A172 (cell line): ENCODE measurements at regions not wholly inside any gene's neighbourhood (a gene's known extent, or its start where the extent isn't known, plus 50 kb on each side); places are given as distances from the start of the nearest gene placed in this dataset.
"Not testable (repeated sequence)": the region's sequence is repeated elsewhere in the genome, so short reads cannot be mapped to it uniquely, and the experiment has no call there.

Source experiments
- DNase-seq: peaks from one replicate; pipeline ENCODE4 v3.0.0-alpha.2; 2015; ENCODE audit warnings: low spot score

DNA sequence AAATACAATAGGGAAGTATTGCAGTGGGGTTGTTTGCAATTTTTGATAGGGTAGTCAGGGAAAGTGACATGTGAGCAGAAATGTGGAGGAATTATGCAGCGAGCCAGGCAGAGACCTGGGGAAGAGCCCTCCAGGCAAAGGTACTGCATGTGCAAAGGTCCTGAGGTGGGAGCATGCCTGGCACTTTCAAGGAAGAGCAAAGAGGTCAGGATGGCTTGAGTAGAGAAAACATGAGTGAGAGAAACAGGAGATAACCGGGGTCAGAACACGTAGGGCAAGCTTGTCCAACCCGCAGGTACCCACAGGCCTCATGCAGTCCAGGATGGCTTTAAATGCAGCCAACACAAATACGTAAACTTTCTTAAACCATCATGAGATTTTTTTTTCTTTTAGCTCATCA, 71.0 kb downstream of the COQ2 start:
- DNase-seq = no peak

DNA sequence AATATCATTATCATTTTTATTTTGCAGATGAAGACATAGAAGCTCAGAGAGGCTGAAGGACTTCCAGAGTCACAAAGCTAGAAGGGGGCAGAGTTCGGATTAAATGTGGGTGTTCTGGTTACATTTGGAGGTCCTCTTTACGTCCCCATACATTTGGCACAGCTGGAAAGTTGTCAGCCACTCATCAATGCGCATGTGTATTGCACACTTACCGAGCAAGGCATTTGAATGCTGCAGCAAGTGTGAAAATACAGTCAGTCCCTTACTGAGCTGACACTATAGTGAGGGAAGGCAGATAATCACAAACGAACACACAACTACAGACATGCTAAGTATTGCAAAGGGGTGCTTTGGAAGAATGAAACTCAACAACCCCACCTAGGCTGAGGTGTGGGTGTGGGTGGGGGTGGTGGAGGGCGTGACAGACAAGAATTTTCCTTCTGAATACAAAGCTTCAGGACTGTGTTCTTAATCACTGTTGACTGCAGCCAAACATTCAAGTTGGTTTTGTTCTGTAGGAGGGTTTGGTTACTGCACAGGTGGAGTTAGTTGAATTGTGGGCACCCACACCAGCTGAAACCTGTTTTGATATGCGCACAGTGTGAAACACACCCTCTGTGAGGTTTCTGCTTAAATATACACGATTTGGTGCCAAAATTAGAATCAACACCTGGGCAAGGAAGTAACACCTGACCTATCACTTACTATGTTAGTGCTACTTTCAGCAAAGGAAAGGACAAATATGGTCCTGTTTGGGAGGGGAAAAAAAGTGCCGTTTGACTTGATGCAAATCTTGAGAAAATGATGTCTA, 72.4 kb downstream of the COQ2 start:
- no peak for DNase-seq

DNA sequence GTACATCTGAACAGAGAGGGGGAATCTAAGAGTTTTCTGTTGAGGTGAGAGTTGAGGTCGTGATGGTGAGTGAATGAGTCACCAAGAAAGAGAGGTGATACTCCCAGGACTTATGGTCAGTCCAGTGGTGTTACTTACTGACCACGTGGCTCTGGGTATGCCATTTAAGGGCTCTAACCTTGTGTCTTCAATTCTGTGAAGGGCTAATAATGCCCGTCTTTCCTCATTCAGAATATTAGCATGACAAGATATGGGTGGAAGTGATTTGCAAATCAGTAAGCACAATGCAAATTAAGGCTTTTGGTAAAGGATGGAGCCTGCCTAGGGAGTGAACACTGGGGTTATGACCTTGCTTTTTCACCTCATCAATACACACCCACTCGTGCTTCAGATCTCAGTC, 75.2 kb downstream of the COQ2 start:
- DNase-seq = no peak

DNA sequence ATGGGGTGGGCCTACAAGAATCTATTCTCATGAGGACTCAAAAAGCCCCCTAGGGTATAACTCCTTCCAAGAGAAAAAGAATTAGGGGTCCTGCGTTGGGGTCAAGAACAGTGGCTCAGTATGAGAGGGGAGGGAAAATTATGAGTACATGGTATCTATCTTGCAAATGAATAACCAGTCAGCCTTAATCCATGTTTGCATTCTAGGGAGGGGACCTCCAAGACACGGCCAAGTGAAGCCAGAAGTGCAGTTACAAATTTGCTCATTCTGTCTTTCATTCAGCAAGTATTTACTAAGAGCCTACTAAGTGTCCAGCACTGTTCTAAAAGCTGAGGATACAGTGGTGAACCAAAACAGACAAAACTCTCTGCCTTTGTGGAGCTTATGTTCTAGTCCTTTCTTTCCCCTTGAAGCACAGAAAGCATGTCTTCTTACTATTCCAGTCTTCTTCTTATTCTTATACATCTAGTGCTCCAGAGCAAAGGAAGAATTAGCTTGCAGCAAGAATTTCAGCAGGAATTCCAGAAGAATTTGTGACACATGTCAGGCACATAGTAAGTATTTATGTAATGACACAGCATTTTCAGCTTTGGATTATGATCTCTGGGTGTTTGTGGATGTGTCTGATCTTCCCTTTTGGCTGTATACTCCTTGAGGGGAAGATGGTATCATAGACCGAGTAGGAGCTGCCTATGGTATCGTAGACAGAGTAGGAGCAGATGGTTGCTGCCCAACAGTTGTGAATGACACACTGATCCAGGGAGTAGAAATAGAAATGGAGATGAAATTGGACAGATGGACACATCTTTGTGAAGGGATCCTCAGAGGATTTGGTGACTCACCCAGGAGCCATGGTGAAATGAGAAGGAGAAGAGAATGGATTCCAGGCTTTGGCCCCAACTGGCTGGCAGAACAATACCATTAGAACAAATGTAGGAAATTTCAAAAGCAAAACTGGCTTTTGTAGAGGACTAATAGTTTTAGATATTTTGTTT, 75.9 kb downstream of the COQ2 start:
- DNase-seq = no peak

DNA sequence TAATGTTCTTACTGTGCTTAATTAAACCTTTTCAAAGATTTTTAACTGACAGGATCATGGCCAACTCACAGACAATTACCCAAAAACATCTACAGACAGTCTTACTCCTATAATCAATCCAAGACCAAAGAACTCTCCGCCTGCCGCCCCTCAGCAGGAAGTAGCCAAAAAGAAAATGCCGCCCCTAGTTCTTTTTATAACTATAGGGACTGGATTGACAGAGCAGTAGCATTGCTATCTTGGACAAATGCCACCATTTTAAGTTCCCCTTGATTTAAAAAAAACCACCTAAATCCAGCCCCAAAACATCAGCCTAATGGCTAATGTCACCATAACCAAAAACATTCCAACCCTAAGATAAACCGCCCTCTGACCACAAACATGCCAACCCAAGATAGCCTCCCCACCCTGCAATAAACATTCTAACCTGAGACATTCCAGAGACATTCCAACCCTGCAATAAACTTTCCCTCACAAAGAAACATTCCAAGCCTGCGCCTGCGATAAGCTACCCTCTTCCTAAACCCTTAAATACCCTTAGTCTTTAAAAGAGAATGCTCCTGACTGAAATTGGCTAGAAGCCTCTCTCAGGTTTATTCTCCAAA, 77.0 kb downstream of the COQ2 start:
- DNase-seq = peak; percentile 95

DNA sequence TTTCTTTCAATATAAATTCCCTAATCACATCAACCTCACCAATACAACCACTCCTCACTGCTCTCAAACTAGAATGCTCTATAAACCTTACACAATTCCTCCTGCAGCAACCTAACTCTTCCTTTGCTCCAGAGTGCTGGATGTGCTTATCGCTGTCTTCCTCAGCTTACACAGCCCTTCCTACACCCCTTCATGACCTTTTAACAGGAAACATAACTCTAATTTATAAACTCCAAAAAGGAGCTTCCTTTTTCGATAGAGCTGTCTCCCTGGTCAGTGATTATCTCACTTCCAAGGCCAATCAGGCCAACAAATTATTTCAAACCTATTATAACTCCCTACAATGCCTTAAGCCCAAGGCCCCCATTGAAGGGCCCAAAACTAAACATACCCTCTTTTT, 78.8 kb downstream of the COQ2 start:
- DNase-seq = no peak

DNA sequence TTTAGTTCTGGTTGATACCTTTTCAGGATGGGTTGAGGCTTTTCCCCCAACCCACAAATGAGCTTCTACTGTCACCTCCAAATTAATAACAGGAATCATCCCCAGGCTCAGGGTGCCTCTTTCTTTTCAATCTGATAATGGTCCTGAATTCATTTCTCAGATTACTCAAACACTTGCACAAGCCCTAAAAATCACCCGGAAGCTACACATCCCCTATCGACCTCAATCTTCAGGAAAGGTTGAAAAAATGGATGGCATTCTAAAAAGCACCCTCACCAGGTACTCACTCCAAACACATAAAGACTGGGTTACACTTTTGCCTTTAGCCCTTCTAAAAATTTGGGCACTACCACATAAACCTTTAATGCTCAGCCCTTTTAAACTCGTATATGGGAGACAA, 79.9 kb downstream of the COQ2 start:
- no peak for DNase-seq

DNA sequence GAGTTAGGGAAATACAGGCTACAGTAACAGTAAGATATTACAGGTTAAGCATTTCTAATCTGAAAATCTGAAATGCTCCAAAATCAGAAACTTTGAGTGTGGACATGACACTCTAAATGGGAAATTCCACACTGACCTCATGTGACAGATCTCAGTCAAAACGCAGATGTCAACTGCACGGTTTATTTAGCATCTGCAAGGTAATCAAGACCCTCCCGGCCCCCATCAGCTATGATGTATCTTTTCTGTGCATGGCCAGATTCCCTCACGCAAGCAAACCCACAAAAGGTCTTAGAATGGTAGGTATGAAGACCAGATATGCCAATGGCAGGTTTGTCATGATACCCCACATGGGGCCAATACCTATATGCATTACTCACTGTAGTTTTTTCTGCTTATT, 82.8 kb downstream of the COQ2 start:
- DNase-seq = no peak

DNA sequence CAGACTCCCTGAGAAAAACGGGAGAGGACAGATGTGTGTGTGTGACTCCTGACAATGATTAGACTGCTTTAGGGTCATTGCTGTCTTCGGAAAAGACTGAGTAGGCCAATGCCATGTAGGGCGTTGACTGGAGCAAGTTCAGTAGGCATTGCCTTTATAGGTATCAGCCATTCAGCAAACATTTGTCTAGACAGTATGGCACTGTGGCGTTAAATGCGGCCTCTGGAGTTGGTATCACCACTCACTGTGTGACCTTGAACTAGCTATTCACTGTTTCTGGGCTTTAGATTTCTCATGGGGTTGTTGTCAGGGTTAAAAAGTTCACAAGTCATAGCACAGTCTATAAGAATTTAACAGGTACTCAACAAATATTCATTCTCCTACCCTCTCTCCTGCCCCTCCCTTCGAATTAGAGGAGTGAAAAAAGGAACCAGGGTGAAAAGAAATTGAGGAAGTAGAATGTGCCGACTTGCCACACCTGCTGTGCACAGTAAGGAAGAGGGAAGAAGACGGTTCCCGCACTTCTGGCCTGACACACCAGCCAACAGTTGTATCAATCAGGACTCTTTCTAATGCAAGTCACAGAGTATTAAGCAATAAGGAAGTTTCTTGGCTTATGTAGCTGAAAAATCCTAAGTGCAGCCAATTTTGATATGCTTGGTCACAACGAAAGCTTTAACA, 83.2 kb upstream of the PLAC8 start:
- no peak for DNase-seq

DNA sequence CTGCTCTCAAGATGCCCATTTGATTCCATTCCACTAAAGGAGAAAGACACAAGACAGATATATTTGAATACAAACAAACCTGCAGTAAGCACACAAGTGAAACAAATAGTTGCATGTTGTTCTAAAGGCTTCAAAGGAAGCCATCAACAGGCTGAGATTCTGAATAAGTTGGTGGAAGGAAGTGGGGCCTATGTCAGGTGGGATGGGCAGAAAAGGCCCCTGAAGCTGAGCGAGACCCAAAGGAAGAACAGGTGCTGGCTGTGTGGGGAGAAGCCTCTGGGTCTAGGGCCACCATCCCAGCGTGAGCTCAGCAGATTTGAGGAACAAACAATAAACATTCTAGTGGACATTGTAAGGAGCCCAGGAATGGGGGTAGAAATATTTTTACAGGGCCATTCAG, 82.4 kb upstream of the PLAC8 start:
- DNase-seq = no peak

DNA sequence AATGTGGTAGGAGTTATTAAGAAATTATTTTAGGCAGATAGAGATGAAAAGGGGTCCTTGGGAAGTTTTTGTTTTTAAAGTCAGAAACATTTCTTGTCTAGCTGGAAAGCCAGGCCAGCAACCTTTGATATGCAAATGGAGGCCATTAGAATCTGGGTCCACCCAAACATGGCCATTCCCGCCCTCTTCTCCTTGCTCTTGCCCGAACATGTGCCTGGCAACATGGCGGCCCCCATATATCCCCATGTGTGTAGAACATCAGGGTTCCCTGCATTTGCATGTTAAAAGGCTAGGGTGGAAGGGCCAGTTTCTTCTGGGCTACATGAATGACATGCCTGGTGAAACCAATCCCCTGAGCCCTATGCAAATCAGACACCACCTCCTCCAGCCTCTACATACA, 80.7 kb upstream of the PLAC8 start:
- DNase-seq = no peak

DNA sequence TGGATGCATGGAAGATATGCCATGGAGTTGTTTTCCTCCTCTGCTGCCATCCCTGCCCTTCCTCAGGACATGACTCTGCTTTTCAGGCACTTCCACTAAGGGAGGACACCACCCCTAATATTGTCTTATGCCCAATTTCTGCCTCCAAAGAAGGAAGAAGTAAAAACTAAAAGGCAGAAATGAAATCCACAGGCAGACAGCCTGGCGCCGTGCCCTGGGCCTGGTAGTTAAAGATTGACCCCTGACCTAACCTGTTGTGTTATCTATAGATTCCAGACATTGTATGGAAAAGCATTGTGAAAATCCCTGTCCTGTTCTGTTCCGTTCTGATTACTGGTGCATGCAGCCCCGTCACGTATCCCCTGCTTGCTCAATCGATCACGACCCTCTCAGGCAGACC, 80.1 kb upstream of the PLAC8 start:
- DNase-seq = not testable (repeated sequence)

DNA sequence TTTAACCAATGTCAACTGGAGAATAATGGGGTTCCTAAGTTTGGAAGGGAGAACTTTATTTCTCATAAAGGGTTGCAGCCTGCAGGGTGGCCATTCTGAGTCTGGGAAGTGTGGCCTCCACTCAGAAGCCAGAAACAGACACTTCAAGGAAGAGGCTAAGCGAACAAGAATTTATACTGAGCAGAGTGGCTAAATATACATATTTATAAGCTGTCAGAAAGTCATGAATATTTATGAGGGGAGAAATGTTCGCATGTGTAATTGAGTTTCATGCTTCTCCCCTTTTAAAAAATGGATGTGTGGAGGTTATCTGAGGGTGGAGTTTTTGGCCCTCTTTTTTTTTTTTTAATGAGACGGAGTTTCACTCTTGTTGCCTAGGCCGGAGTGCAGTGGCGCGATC, 78.1 kb upstream of the PLAC8 start:
- DNase-seq = no peak

DNA sequence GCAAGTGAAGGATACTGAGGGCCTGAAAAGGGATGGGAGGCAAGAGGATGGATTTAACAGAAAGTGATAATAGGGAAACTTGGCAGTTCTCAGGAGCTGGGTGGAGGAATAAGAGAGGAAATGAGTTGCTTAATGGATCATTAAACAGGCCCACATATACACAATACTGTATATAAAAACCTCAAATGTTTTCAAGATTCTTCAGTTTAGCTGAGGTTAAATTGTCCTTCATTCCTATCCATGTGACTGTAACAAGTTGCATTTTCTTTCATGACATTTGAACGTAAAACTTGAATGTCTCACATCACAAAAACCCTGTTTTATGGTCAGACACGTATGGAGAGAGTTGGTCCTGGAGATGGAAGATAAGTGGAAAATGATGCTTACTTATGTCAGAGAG, 76.5 kb upstream of the PLAC8 start:
- no peak for DNase-seq

DNA sequence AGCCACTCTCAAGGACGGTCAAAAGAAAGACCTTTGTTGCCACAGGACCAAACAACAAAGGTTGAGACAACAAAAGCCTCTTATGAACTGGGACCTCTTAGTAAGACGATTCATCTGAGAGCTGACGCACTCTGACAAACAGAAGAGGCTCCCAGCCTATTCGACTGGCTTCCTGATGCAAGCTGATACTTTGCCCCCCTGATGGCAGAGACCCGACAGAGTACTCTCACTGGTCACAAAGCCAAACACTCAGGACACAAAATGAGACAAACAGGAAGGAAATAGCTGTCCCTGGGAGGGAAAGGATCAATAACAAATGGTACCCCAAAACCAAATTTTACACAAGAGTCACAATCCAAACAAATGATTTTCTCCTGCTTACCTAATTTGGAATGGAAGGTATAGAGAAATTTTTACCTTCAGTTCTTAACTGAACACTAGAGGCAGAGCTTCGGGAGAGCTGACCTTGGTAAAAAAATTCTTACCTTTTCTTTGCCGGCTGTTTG, 75.2 kb upstream of the PLAC8 start:
- no peak for DNase-seq

DNA sequence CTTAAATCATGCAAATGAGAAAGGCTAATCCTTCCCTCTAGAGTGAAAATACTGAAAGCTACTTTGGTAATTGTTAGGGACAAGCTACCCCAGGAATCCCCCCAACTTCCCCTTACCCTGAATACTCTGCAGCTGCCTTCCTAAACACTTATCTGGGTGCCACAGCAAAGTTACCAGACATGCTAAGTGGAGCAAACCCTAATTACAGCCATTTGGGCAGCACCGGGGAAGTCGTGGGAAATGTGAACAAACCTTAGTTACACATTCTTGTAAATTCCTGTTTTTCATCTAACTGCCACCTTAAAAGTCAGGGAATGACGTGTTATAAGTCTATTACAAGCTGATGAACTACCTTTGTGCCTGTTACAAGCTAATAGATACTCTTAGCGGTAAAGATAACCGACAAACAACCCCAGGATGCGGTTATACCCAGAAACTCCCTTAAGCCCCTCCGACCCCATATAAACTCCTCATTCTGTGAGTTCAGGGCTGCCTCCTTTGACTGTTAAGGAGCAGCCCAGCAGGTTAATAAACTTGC, 66.0 kb upstream of the PLAC8 start:
- DNase-seq = no peak

DNA sequence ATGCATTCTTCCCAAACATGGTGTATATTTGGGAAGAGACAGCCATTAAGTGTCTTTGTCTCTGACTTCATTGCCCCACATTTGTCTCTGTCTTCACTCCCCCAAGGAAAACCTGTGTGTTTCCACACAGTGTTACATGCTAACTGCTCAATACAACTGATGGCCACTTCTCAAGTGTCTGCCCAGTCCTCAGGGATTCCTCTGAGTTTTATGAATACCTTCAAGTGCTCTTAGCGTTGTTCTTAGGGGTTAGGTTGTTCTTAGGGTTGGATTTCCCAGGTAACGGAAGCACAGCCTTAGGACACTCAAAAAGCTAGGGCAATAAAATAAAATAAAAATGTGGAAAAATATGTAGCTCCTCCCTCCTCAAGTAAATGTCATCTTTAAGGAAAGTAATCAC, 64.7 kb upstream of the PLAC8 start:
- DNase-seq = no peak

DNA sequence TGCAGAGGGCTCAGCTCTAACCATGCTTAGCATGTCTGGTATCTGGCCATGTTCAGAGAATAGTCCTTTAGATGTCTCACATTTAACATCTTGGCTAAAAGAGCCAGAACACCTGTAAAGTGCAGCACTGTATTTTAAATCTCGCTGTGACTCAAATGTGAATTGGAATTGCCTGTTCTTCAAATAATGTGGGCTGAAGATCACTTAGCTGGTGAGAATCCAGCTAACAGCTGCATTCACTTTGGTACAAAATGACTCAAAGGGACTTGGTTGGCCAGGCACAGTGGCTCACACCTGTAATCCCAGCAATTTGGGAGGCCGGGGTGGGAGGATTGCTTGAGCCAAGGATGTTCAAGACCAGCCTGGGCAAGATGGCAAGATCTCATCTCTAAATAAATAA, 63.5 kb upstream of the PLAC8 start:
- no peak for DNase-seq

DNA sequence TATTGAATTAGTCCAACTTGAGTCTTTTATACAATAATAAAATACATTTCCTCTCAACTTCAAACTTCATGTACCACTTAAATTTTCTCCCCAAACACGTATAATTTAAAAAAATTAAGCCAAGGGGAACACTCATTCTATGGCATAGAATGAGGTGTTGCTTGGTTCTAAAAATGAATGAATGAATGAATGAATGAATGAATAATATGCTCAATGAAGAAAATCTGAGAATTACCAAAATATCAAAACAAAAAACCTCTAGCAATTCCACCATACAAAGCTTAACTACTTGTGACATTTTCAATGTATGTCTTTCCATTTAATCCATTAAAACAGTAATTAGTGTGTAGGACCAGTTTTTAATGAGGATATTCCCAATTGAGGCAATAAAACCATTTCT, 62.7 kb upstream of the PLAC8 start:
- DNase-seq = no peak

DNA sequence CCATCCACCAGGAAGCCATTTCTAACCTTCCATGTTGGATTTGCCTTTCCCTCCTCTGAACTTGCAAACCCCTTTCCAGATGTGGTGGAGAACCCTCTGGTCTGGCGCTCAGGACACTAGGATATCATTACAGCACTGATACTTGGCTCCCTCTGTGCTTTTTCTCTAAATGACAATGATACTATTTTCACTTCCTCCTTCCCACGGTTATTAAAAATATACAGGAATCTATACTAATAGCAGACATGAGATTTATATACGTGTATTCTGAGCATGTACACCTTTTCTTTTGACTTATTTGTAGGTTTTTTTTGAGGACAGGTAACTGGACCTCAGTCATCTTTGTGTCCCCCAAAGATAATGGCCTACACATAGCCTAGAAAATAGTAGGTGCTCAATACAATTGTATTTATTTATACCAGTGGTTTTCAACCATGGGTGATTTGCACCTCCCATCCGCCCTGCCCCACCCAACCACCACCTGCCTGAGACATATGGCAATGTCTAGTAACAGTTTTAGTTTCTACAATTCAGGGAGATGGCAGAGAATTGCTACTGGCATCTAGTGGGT, 60.4 kb upstream of the PLAC8 start:
- no peak for DNase-seq

DNA sequence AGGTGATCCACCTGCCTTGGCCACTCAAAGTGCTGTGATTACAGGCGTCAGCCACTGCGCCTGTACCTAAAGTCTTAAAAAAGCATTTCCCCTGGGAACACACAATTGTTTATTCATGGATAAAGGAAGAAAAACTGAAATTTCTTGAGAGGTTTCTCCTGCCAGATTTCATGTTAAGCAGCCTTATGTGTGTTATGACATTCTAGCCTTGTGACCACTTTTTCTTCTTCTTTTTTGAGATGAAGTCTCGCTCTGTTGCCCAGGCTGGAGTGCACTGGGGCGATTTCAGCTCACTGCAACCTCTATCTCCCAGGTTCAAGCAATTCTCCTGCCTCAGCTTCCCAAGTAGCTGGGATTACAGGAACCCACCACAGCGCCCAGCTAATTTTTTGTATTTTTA, 57.8 kb upstream of the PLAC8 start:
- no peak for DNase-seq
